K562 (cell line): ENCODE measurements at regions not wholly inside any gene's neighbourhood (a gene's known extent, or its start where the extent isn't known, plus 50 kb on each side); places are given as distances from the start of the nearest gene placed in this dataset.

Experiments
- HDAC6 ChIP-seq: IDR thresholded peaks from 2 replicates; pipeline ENCODE4 v1.6.1; 2012; ENCODE audit warnings: low read depth, mild to moderate bottlenecking, control low read depth, inconsistent platforms, low read length, moderate library complexity
- SIN3A ChIP-seq, 2 experiments: fragments of 150-350 bp in 1 of 2; IDR thresholded peaks; 2 replicates each; pipeline ENCODE4 v1.6.1; 2011 to 2016; ENCODE audit warnings: borderline replicate concordance in 2 of 2, low read depth in 2 of 2, low read length in 2 of 2, mild to moderate bottlenecking in 2 of 2, moderate library complexity in 2 of 2; ENCODE audit not compliant: control insufficient read depth in 1 of 2
- ZBTB7A ChIP-seq: IDR thresholded peaks from 2 replicates; pipeline ENCODE4 v1.6.1; 2011; ENCODE audit warnings: low read depth, mild to moderate bottlenecking, low read length, moderate library complexity, borderline replicate concordance; ENCODE audit not compliant: control insufficient read depth

DNA sequence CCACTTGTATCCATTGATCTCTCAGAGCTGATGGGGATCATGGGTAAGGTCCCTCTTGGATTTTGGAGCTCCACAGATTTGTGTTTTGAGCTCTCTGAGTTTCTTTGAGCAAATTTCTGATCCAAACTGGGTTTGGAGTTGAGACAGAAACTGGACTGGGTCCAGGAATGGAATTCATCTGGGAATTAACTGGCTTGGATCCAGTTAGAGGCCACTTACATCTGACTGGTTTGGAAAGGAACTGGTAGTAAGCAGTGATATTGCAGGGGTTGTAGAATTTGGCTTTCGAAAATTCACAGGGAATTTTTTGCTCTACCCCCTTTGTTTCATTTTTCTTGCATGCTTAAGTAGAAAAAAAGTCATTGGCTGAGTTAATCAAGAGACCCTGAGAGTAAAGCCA lies 245.6 kb downstream of the SEMA3D start:
- TF ChIP-seq SIN3A (IDR thresholded peaks at IDR 0.05; ENCODE audit: borderline replicate concordance in 2 of 2, control insufficient read depth in 1 of 2, low read depth in 2 of 2, low read length in 2 of 2) (no peak), ZBTB7A (no peak), HDAC6 (no peak)
